GM19438 (cell line): ENCODE measurements at regions not wholly inside any gene's neighbourhood (a gene's known extent, or its start where the extent isn't known, plus 50 kb on each side); places are given as distances from the start of the nearest gene placed in this dataset.
"Not testable (repeated sequence)": the region's sequence is repeated elsewhere in the genome, so short reads cannot be mapped to it uniquely, and the experiment has no call there.

Experiments used
- ATAC-seq: cut with Tn5 transposase; IDR thresholded peaks from one replicate; pipeline ENCODE4 v1.9.1; 2021; ENCODE audit warnings: low read depth; ENCODE audit not compliant: unreplicated experiment

DNA sequence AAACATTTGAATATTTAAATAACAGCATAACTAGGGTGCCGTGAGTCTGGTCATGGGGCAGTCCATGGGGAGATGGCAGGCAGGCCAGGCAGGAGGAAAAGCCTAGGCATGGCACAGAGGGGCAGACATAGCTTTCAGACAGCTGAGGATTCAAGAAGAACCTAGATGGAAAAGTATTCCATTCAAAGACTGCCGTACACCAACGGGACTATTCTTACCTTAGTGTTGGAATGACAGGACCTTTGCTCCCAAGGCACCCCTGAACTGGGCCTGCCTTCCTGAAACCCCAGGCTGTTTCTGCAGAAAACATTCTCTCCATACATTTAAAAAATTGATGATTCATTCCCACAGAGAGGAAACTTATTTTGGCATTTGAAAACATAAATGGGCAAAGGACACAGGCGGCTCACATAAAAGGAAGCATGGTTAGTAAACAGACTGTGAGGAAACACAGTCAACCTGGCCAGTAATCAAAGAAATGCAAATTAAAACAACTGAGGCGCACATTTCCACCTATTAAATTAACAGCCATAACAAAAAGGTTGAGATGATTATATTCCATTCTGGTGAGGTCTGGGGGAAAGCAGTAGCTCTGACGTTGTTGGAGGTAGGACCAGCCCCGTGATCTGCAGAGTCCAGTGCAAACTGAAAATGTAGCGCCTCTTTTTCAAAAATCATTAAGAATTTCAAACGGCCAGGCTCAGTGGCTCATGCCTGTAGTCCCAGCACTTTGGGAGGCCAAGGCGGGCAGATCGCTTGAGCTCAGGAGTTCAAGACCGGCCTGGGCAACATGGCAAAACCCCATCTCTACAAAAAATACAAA, 71.3 kb upstream of the SMAD3 start:
- ATAC-seq = no peak

DNA sequence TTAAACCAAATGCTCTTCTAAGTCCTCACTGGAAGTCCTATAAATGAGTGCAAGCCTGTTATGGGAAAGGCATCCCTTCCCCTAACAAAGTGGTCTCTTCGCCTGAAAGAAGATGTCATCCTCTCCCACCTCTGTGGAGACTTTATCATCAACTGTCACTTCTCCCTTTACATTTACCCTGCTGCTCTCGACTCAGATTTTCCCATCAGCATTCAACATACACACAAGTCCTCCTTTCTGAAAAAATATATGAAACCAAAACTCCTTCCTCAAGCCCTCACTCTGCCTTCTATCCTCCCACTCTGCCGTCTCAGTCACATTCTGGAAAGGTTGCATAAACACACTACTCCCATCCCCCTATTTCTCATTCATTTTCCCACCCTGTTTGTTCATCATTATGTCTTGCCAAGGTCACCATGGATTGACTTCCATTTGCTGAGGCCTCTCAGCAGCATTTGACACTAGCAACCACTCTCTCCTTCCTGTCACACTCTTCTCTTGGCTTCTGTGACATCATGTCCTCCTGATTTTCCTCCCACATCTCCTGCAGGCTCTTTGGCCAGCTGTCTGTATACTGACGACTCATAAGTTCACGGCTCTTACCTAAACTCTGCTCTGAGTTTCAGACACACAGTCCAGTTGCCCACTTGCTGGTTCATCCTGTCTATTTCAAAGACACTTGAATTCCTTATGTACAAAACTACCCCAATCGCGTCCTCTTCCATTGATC, 70.3 kb upstream of the SMAD3 start:
- ATAC-seq = no peak

DNA sequence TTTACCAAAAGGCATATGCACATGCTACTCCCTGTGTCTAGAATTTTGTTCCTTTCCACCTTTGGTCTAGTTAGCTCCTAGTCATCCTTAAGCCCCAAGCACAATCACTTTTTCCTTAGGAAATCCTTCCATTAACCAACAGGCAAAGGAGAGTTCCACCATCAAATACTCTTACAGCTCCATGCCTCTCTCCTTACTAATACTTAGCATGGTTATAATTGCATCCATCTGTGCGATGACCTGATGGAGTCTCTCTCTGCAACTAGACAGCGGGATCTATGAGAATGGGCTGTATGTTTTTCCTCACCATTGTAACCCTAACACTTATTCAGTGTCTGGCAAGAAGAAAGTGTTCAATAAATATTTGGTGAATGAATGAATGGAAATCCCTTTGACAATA, 69.3 kb upstream of the SMAD3 start:
- no peak for ATAC-seq

DNA sequence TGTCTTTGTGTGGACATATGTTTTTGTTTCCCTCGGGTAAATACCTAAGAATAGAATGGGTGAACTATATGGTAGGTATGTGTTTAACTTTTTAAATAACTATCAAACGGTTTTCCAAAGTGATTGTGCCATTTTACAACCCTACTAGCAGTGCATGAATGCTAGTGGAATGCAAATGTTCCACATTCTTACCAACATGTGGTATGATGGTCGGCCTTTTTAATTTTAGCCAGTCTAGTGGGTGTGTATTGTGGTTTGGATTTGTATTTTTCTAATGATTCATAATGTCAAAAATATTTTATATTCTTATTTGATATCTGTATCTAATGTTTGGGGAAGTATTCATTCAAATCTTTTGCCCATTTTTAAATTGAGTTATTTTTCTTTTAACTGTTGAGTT, 68.2 kb upstream of the SMAD3 start:
- ATAC-seq = no peak

DNA sequence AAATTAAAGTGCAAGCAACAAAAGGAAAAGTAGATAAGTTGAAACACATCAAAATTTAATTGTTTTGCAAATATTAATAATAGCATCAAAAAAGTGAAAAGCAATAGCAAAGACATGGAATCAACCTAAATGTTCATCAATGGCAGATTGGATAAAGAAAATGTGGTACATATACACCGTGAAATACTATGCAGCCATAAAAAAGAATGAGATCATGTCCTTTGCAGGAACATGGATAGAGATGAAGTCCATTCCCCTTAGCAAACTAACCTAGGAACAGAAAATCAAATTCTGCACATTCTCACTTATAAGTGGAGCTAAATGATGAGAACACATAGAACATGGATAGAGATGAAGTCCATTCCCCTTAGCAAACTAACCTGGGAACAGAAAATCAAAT, 67.2 kb upstream of the SMAD3 start:
- ATAC-seq = not testable (repeated sequence)

DNA sequence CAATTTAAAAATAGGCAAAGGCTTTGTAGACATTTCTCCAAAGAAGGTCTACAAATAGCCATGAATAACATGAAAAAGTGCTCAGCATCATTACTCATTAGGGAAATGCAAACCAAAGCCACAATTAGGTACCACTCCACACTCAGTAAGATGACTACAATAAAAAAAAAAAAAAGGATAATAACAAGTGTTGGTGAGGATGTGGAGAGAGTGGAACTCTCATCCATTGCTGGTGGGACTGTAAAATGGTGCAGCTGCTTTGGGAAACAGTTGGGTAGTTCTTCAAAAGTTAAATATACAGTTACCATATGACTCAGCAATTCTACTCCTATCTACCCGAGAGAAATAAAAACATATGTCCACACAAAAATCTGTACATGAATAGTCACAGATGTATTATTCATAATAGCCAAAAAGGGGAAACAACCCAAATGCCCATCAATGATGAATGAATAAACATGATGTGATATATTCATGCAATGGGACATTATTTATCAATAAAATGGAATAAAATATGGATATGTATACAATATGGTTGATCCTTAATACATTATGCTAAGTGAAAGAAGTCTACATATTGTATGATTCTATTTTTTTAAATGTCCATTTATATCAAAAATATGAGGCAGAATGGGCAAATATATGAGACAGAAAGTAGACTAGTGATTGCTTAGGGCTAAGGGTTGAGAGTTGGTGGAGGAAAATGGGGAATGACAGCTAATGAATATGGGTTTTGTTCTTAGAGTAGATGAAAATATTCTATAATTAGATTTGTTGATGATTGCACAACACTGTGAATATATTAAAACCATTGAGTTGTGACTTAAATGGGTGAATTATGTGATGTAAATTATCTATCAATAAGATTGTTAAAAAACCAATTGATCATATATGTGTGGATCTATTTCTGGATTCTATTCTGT, 66.1 kb upstream of the SMAD3 start:
- no peak for ATAC-seq

DNA sequence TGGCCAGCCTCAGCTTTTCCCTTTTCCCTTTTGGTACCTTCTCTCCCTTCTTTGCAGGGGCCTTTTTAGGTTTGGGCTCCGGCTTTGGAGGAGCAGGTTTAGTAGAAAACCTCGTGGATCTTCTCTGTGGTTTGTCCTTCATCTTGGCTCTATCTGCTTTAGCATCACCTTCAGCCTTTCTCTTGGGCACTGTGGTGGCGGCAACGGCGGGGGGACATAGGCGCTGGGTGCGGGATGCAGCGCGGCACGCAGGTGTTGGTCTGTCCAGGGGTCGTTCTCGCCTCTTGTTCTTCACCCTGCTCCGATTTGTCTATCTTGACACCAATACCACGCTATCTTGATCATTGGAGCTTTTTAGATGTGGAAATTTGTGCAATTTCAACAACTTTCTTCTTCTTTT, 64.5 kb upstream of the SMAD3 start:
- no peak for ATAC-seq

DNA sequence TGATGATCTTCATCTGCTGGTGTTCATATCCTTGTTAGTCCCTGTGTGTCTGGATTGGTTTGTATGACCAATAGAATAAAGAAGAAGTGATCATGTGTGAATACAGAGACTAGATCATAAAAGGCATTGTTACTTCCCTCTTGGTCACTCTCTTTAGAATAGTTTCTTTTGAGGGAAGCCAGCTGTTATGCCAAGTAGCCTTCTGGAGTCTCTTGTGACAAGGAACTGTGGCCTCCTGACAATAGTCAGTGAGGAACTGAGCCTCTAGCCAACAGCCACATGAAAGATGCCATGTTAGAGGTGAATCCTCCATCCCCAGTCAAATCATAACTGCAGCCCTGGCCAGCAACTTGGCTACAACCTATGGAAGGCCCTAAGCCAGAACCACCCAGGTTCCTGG, 63.0 kb upstream of the SMAD3 start:
- ATAC-seq = no peak

DNA sequence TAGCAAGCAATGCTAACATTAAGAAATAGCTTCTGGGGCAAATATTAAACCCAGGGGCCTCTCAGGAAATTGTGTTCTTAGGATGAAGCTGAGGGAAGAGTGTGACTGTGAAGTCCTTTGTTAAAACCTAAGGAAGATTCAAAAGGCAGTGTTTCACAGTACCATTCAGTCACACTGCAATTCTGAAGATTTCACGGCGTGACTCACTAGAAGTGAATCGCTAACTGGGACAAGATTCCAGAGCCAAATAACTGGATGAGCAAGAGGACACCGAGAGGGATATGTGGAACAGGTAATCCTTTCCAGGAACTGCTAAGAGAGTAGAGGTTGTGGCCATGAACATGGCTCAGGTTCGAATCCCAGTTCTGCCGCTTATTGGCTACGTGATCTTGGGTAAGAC, 61.8 kb upstream of the SMAD3 start:
- ATAC-seq = no peak

DNA sequence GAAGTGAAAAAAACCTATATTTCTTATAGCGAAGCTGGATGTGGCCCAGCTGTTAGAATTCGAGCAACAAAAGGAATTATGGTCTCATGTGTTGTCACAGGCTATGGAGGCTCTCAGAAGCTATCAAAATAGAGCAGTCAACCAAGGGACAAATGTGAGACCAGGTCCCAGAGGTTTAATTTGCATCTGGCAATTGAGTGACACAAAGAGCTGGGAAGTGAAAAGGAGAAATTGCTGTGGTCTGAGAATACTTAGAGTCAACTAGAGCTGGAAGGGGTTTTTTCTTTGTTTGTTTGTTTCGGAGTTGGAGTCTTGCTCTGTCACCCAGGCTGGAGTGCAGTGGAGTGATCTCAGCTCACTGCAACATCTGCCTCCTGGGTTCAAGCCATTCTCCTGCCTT, 61.3 kb upstream of the SMAD3 start:
- no peak for ATAC-seq

DNA sequence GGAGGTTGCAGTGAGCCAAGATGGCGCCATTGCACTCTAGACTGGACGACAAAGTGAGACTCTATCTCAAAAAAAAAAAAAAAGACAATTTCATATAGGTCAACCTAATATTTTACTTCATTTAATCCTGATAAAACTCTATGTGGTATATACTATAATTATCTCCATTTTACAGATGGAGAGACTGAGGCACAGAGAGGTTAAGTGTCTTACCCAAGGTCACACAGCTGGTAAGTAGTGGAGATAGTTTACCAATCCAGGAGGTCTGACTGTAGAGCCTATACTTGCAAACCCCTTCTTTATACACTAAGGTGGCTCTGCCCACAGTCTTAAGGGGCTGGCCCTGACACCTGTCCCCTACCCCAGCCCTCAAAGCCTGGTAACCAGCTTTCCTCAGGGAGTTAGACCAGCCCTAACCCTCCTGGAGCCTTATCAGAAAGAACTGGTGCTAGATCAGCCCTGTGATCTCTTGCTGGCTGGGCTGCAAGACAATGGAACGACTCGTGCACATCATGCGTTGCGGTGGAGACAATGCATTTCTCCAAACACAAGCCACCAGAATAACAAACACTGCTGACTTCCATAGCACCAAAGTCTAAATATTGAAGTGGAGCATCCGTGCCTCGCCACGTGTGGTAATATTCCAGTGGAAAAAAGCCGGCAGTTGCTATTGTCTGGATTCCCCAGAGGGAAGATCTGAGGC, 60.0 kb upstream of the SMAD3 start:
- no peak for ATAC-seq

DNA sequence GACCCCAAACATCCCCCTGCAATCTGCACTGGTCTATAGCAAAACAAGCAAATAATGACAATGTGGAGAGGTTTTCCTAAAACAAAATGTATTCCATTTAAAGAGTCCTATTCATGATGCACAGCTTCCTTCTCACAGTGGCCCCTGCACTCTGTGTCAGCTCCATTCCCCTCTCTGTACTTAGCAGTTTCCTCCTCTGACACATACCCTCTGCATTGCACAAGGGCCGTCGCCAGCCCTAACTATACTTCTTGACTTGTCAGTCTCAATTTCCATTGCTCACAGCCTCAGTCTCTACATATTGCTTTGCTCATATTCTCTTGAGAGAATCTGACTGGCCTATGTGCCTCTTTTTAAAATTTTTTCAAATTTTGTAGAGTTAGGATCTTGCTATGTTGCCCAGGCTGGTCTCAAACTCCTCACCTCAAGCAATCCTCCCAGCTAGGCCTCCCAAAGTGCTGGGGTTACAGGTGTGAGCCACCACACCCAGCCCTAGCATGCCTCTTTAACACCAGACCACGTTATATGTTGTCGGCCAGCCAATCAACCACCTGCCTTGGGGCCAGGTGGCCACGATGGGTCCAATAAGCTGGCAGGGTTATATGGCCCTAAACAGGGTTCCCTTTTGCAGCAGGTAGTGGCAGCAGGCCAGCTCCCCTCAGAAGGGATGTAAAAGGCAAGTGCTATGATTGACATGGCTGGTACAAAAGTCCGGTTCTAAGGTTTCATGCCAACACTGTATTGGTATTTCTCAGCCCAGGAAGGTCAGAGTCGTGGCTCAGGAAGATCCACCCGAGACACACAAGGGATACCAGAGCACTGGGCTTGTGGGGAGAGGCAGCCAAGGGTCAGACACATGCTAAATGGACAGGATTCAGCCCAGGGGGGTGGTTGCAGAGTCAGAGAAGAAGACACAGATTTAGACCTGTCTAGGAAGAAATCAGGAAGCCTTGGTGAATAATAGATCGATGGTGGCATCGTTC, 59.0 kb upstream of the SMAD3 start:
- no peak for ATAC-seq

DNA sequence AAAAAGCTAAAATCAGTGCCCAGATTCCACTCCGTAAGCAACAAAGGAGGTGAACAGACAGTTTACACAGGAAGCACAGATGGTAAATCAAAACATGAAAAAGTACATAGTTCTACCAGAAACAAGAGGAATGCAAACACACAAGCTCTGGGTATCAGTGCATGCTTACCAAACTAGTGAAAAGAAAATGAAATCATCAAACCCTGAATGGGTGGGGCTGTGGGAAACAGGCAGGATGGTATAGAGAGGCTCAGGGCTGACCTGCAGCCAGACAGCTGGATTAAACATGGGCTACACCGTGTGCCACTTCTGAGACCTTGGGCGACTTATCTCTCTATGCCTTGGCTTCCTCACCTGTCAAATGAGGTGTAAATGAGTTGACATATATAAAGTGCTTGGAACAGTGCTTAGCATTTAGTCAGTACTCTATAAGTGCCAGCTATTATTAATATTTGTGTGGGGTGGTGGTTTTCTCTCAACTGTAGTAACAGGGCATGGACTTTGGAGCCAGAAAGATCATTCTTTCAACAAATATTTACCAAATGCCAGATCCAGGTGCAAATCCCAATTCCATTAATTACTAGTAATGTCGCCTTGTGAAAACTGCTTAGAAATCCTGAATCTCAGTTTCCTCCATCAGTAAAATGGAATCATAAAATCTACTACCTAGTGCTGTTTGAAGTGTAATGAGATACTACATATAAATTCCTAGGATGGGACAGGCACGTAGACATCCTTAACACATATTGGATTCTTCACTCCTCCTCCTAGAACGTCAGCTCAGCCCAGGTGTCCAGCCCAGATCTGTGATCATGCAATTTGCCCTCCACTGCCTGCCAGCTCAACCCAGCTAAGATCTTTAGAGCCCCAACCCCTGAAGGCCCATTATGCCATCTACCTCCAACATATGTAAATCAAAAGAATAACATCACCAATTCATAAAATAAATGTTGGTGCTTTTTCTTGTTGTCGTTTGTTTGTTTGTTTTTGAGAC, 55.5 kb upstream of the SMAD3 start:
- no peak for ATAC-seq

DNA sequence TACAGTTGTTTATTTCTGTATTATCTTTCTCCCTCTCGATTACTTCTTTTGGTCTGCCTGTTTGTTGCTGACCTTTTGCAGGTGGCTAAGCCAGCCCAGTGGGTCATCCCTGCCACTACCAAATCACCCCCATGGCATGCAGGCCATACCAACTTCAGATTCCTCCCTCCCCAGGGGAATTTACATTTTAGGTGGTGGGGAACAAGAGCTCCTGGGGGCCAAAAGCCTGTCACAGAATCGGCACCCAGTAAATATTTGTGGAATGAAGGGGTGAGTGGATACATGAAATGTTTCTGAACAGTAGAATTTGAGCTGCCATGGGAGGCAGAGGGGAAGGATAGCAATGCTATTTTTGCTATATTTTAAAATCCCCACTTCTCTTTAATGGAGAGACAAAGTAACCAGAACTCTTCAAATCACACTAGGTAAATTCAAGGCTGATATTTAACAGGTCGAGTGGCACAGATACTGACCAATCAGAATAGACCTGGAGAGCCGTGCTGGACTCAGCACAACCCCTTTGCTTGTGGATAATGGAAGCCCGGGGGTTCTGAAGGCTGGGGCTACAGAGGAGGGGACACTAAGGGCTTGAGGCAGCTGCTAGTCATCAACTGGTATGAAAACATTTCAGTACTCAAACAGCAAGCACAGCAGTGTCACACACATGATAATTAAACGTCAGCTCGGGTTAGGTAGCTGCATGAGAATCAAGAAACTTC, 54.3 kb upstream of the SMAD3 start:
- ATAC-seq = no peak

DNA sequence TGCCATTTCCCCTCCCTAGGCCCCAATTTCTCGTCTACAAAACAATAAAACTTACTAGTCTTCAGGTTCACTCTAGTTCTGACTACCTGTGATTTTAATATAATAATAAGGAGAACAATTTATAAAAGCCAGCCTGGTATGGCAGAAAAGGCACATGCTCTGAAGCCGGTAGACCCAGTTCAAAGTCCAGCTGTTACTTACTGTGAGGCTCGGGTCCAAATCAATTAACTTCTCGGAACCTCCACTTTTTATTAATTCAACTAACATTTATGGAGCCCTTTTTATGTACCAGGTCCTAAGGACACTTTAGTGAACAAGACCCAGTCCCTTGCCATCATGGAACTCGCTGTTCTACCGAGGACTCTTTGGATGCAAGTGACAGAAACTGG, 53.8 kb upstream of the SMAD3 start:
- ATAC-seq = no peak

DNA sequence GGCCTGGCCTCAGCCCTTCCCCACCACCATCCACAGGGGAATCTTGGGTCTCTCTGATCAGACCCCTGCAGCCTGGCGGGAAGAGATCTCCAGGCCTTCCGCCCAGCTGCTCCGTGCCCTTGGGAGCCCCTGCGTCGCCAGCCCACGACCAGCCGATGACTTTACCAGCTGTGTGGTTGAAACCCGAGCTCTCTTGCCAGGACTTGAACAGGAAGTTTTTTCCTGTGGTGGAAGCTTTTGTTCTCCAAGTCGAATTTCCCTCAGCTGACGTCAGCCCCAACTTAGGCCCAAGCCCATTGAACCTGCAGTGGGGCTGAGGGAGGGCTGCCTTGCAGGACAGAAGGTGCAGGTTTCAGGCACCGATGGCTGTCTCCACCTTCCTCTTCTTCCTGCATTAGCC, 51.7 kb upstream of the SMAD3 start:
- no peak for ATAC-seq
